Fibroblast of skin of scalp (primary cell): ENCODE measurements at regions not wholly inside any gene's neighbourhood (a gene's known extent, or its start where the extent isn't known, plus 50 kb on each side); places are given as distances from the start of the nearest gene placed in this dataset.
"Not testable (repeated sequence)": the region's sequence is repeated elsewhere in the genome, so short reads cannot be mapped to it uniquely, and the experiment has no call there.

Source experiments
- DNase-seq: peaks from one replicate; pipeline ENCODE4 v3.0.0-alpha.2; 2013

- DNase-seq = no peak
Measured at GRCh38 chr19:14328406-14328805, 52.8 kb upstream of the ADGRE5 start.

GRCh38 chr19:14327061-14327460, 54.2 kb upstream of the ADGRE5 start:
- DNase-seq = not testable (repeated sequence)

- peak; percentile 45 for DNase-seq
Measured at GRCh38 chr19:14325863-14326262, 55.4 kb upstream of the ADGRE5 start.

GRCh38 chr19:14325134-14325533, 56.1 kb upstream of the ADGRE5 start:
- no peak for DNase-seq

- no peak for DNase-seq
Measured at GRCh38 chr19:14322889-14323463, 58.3 kb upstream of the ADGRE5 start.

- no peak for DNase-seq
Measured at GRCh38 chr19:14320253-14320652, 61.0 kb upstream of the ADGRE5 start.

- not testable (repeated sequence) for DNase-seq
Measured at GRCh38 chr19:14319720-14320119, 61.5 kb upstream of the ADGRE5 start.

- no peak for DNase-seq
Measured at GRCh38 chr19:14318873-14319272, 62.4 kb upstream of the ADGRE5 start.

- no peak for DNase-seq
Measured at GRCh38 chr19:14317157-14317556, 64.1 kb upstream of the ADGRE5 start.

GRCh38 chr19:14315433-14315832, 65.8 kb upstream of the ADGRE5 start:
- DNase-seq = no peak

GRCh38 chr19:14310055-14310454, 71.2 kb upstream of the ADGRE5 start:
- peak; percentile 51 for DNase-seq

GRCh38 chr19:14305706-14306105, 75.5 kb upstream of the ADGRE5 start:
- DNase-seq = no peak

- DNase-seq = no peak
Measured at GRCh38 chr19:14301150-14301549, 80.1 kb upstream of the ADGRE5 start.

- DNase-seq = no peak
Measured at GRCh38 chr19:14300303-14300702, 80.9 kb upstream of the ADGRE5 start.

GRCh38 chr19:14299224-14299827, 81.9 kb upstream of the ADGRE5 start:
- DNase-seq = not testable (repeated sequence)

- DNase-seq = not testable (repeated sequence)
Measured at GRCh38 chr19:14297883-14298576, 83.2 kb upstream of the ADGRE5 start.

- DNase-seq = not testable (repeated sequence)
Measured at GRCh38 chr19:14294974-14295373, 86.3 kb upstream of the ADGRE5 start.

GRCh38 chr19:14293816-14294170, 87.5 kb upstream of the ADGRE5 start:
- DNase-seq = not testable (repeated sequence)

- not testable (repeated sequence) for DNase-seq
Measured at GRCh38 chr19:14293101-14293815, 87.3 kb upstream of the ADGRL1 start.

GRCh38 chr19:14289810-14290209, 83.8 kb upstream of the ADGRL1 start:
- DNase-seq = not testable (repeated sequence)

GRCh38 chr19:14287837-14288236, 81.9 kb upstream of the ADGRL1 start:
- not testable (repeated sequence) for DNase-seq

- not testable (repeated sequence) for DNase-seq
Measured at GRCh38 chr19:14286594-14286993, 80.6 kb upstream of the ADGRL1 start.

GRCh38 chr19:14285726-14286125, 79.8 kb upstream of the ADGRL1 start:
- not testable (repeated sequence) for DNase-seq
